DMS53 treated with DMSO at 0.1 percent for 48 hours (cell line): ENCODE measurements at regions not wholly inside any gene's neighbourhood (a gene's known extent, or its start where the extent isn't known, plus 50 kb on each side); places are given as distances from the start of the nearest gene placed in this dataset.

Experiments
- DNase-seq: peaks from one replicate; lab custom pipeline; 2025; ENCODE audit not compliant: unreplicated experiment; lab: John Stamatoyannopoulos, UW

GRCh38 chr3:89624494-89624893, 517.1 kb downstream of the EPHA3 start:
- no peak for DNase-seq

GRCh38 chr3:89625945-89626344, 518.5 kb downstream of the EPHA3 start:
- DNase-seq, result no peak

GRCh38 chr3:89628856-89629670, 521.6 kb downstream of the EPHA3 start:
- DNase-seq, result no peak

- no peak for DNase-seq
Observed at GRCh38 chr3:89635137-89635536, 527.7 kb downstream of the EPHA3 start.

GRCh38 chr3:89644716-89645115, 537.3 kb downstream of the EPHA3 start:
- DNase-seq, result no peak

GRCh38 chr3:89649431-89649830, 542.0 kb downstream of the EPHA3 start:
- no peak for DNase-seq

- DNase-seq, result no peak
Observed at GRCh38 chr3:89654031-89654430, 546.6 kb downstream of the EPHA3 start.

GRCh38 chr3:89656388-89656787, 549.0 kb downstream of the EPHA3 start:
- no peak for DNase-seq

GRCh38 chr3:89679686-89680085, 572.3 kb downstream of the EPHA3 start:
- DNase-seq, result no peak

GRCh38 chr3:89682556-89682955, 575.1 kb downstream of the EPHA3 start:
- no peak for DNase-seq

GRCh38 chr3:89685731-89686130, 578.3 kb downstream of the EPHA3 start:
- DNase-seq, result no peak

- DNase-seq, result no peak
Observed at GRCh38 chr3:89690646-89691045, 583.2 kb downstream of the EPHA3 start.

- no peak for DNase-seq
Observed at GRCh38 chr3:89692601-89693000, 585.2 kb downstream of the EPHA3 start.

GRCh38 chr3:89697321-89697916, 590.0 kb downstream of the EPHA3 start:
- DNase-seq, result no peak

GRCh38 chr3:89698208-89698830, 590.9 kb downstream of the EPHA3 start:
- no peak for DNase-seq

GRCh38 chr3:89699229-89699628, 591.8 kb downstream of the EPHA3 start:
- no peak for DNase-seq

GRCh38 chr3:89699771-89700170, 592.4 kb downstream of the EPHA3 start:
- DNase-seq, result no peak

- no peak for DNase-seq
Observed at GRCh38 chr3:89702404-89702803, 595.0 kb downstream of the EPHA3 start.

GRCh38 chr3:89713196-89713595, 605.8 kb downstream of the EPHA3 start:
- no peak for DNase-seq

- DNase-seq, result no peak
Observed at GRCh38 chr3:89714237-89714636, 606.8 kb downstream of the EPHA3 start.

GRCh38 chr3:89740080-89740880, 632.9 kb downstream of the EPHA3 start:
- DNase-seq, result no peak

- DNase-seq, result no peak
Observed at GRCh38 chr3:89740881-89741177, 633.4 kb downstream of the EPHA3 start.
